Thoracic aorta (tissue), 2 donors: ENCODE measurements at regions not wholly inside any gene's neighbourhood (a gene's known extent, or its start where the extent isn't known, plus 50 kb on each side); places are given as distances from the start of the nearest gene placed in this dataset.

ENCODE experiments used
- ATAC-seq: fragments of 150-250 bp; one replicate; pipeline ENCODE4 v1.8.0; 2017; ENCODE audit warnings: low read depth; ENCODE audit not compliant: insufficient number of reproducible peaks, low FRiP score
- DNase-seq: peaks from one replicate; pipeline ENCODE4 v3.0.0-alpha.2; 2020; ENCODE audit warnings: low spot score
- H3K27ac ChIP-seq, 2 donors: fragments of 200-600 bp; sonication (generic); 1 replicate in 1 of 2; 2 replicates in 1 of 2; pipeline ENCODE4 v1.5.1; 2016; ENCODE audit warnings: mild to moderate bottlenecking in 2 of 2, moderate library complexity in 2 of 2
- H3K27me3 ChIP-seq: fragments of 200-600 bp; sonication (generic); replicated peaks from 2 replicates; pipeline ENCODE4 v1.6.0; 2016; ENCODE audit warnings: mild to moderate bottlenecking; ENCODE audit not compliant: insufficient read depth
- H3K36me3 ChIP-seq: fragments of 200-600 bp; sonication (generic); one replicate; pipeline ENCODE4 v1.5.1; 2016
- H3K4me1 ChIP-seq, 2 donors: fragments of 200-600 bp; sonication (generic); 1 replicate in 1 of 2; 2 replicates in 1 of 2; pipeline versions ENCODE4 v1.5.1 to v1.6.0; 2016; ENCODE audit warnings: low read depth in 2 of 2, mild to moderate bottlenecking in 1 of 2; ENCODE audit not compliant: control insufficient read depth in 1 of 2
- H3K4me3 ChIP-seq: fragments of 200-600 bp; sonication (generic); 2 replicates; pipeline ENCODE4 v1.5.1; 2016; ENCODE audit warnings: mild to moderate bottlenecking
- H3K9me3 ChIP-seq: fragments of 200-600 bp; sonication (generic); 2 replicates; pipeline ENCODE4 v1.5.1; 2016
- CTCF ChIP-seq: fragments of 200-600 bp; sonication (generic); IDR thresholded peaks from one replicate; pipeline ENCODE4 v1.5.1; 2019; ENCODE audit warnings: antibody characterized with exemption

- DNase-seq (no peak), ATAC-seq (no peak)
- no peak for TF ChIP-seq CTCF
- Histone ChIP-seq H3K4me1 (peaks cover 0 to 4% of the 10 kb centered on the region in 2 donors), H3K27ac (no peak overlapping the region), H3K9me3 (no peaks in the 10 kb centered on the region), H3K27me3 (no peaks in the 10 kb centered on the region), H3K4me3 (no peak overlapping the region), H3K36me3 (no peaks in the 10 kb centered on the region)
Observed at GRCh38 chr13:106176117-106176516, 359.3 kb downstream of the EFNB2 start.

GRCh38 chr13:106173891-106174610 is 361.4 kb downstream of the EFNB2 start:
- H3K9me3 ChIP-seq, result no peaks in the 10 kb centered on the region
- H3K4me3 ChIP-seq, result no peak overlapping the region
- no peak for TF ChIP-seq CTCF
- H3K4me1 ChIP-seq, result peaks cover 0 to 4% of the 10 kb centered on the region in 2 donors
- no peaks in the 10 kb centered on the region for H3K27me3 ChIP-seq
- ATAC-seq, result no peak
- H3K36me3 ChIP-seq, result no peaks in the 10 kb centered on the region
- H3K27ac ChIP-seq, result no peak overlapping the region
- DNase-seq, result no peak

- no peaks in the 10 kb centered on the region for H3K9me3 ChIP-seq
- no peak for DNase-seq
- H3K27ac ChIP-seq, result no peak overlapping the region
- H3K4me3 ChIP-seq, result no peak overlapping the region
- no peaks in the 10 kb centered on the region for H3K36me3 ChIP-seq
- H3K27me3 ChIP-seq, result no peaks in the 10 kb centered on the region
- ATAC-seq, result no peak
- H3K4me1 ChIP-seq, result peaks cover 0 to 4% of the 10 kb centered on the region in 2 donors
- TF ChIP-seq CTCF, result no peak
Observed at GRCh38 chr13:106173346-106173745, 362.1 kb downstream of the EFNB2 start.

- H3K27ac ChIP-seq, result no peak overlapping the region
- TF ChIP-seq CTCF, result no peak
- H3K4me3 ChIP-seq, result no peak overlapping the region
- no peaks in the 10 kb centered on the region for H3K9me3 ChIP-seq
- no peak for DNase-seq
- H3K36me3 ChIP-seq, result no peaks in the 10 kb centered on the region
- no peak for ATAC-seq
- H3K4me1 ChIP-seq, result peaks cover 0 to 4% of the 10 kb centered on the region in 2 donors
- H3K27me3 ChIP-seq, result no peaks in the 10 kb centered on the region
Observed at GRCh38 chr13:106172176-106172905, 363.1 kb downstream of the EFNB2 start.

- no peak for ATAC-seq
- TF ChIP-seq CTCF, result no peak
Observed at GRCh38 chr13:106163426-106163825, 372.0 kb downstream of the EFNB2 start.

More at GRCh38 chr13:106163426-106163825, 372.0 kb downstream of the EFNB2 start:
- Histone ChIP-seq H3K27me3 (no peaks in the 10 kb centered on the region), H3K27ac (no peak overlapping the region), H3K36me3 (no peaks in the 10 kb centered on the region), H3K9me3 (no peaks in the 10 kb centered on the region), H3K4me1 (peaks cover 10 to 11% of the 10 kb centered on the region in 2 donors), H3K4me3 (no peak overlapping the region)
- no peak for DNase-seq
